Ishikawa (cell line): ENCODE measurements at regions not wholly inside any gene's neighbourhood (a gene's known extent, or its start where the extent isn't known, plus 50 kb on each side); places are given as distances from the start of the nearest gene placed in this dataset.

Experiments used
- CEBPB ChIP-seq: IDR thresholded peaks from 2 replicates; pipeline ENCODE4 v1.6.1; 2012
- EP300 ChIP-seq: IDR thresholded peaks from 2 replicates; pipeline ENCODE4 v1.6.1; 2012; ENCODE audit warnings: borderline replicate concordance
- FOXM1 ChIP-seq: IDR thresholded peaks from 2 replicates; pipeline ENCODE4 v1.6.1; 2012; ENCODE audit warnings: low read depth, borderline replicate concordance
- NFIC ChIP-seq: IDR thresholded peaks from 2 replicates; pipeline ENCODE4 v1.6.1; 2012
- REST ChIP-seq: IDR thresholded peaks from 2 replicates; pipeline ENCODE4 v1.6.1; 2012; ENCODE audit warnings: low read depth, mild to moderate bottlenecking
- TAF1 ChIP-seq: IDR thresholded peaks from 2 replicates; pipeline ENCODE4 v1.6.1; 2012; ENCODE audit warnings: low read depth, mild to moderate bottlenecking
- USF1 ChIP-seq: IDR thresholded peaks from 2 replicates; pipeline ENCODE4 v1.6.1; 2012
- YY1 ChIP-seq: IDR thresholded peaks from 2 replicates; pipeline ENCODE4 v1.6.1; 2012; ENCODE audit warnings: low read depth
- TF ChIP-seq, protein P1 (sequence below): IDR thresholded peaks from 2 replicates; pipeline ENCODE4 v1.6.1; 2012

GRCh38 chr2:125554956-125555355, 1101.0 kb upstream of the GYPC start:
- no peak for TF ChIP-seq USF1
- no peak for TF ChIP-seq FOXM1
- TF ChIP-seq, protein P1, sequence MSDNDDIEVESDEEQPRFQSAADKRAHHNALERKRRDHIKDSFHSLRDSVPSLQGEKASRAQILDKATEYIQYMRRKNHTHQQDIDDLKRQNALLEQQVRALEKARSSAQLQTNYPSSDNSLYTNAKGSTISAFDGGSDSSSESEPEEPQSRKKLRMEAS, result no peak
- no peak for TF ChIP-seq TAF1
- no peak for TF ChIP-seq REST
- no peak for TF ChIP-seq YY1
- no peak for TF ChIP-seq CEBPB
- TF ChIP-seq NFIC, result no peak
- TF ChIP-seq EP300, result no peak
